ENCODE measurements at regions not wholly inside any gene's neighbourhood (a gene's known extent, or its start where the extent isn't known, plus 50 kb on each side); places are given as distances from the start of the nearest gene placed in this dataset.
"Not testable (repeated sequence)": the region's sequence is repeated elsewhere in the genome, so short reads cannot be mapped to it uniquely, and the experiment has no call there.

GRCh38 chr3:145286937-145287336 is 874.0 kb downstream of the PLOD2 start:
- H3K4me2 ChIP-seq (ENCODE audit: low read depth, low read length, poor library complexity, severe bottlenecking) = no peak overlapping the region
- H3K79me2 ChIP-seq (ENCODE audit: low read length) = no peaks in the 10 kb centered on the region
- H3K4me3 ChIP-seq (ENCODE audit: low read length) = no peak overlapping the region
- peaks cover 30% of the 10 kb centered on the region for H3K9me3 ChIP-seq (ENCODE audit: low read length)
- H3K27ac ChIP-seq (ENCODE audit: low read length) = no peak overlapping the region
- H3K27me3 ChIP-seq (ENCODE audit: low read length) = no peaks in the 10 kb centered on the region
- no peaks in the 10 kb centered on the region for H3K9me2 ChIP-seq (replicated peaks; ENCODE audit: insufficient read depth, low read length)
- DNase-seq = no peak
- H3K4me1 ChIP-seq (ENCODE audit: low read length) = no peaks in the 10 kb centered on the region
- H2AFZ ChIP-seq (ENCODE audit: low read length) = no peak overlapping the region
- no peaks in the 10 kb centered on the region for H4K20me1 ChIP-seq (ENCODE audit: insufficient read depth, low read depth, low read length)
- H3K9ac ChIP-seq (ENCODE audit: low read length) = no peak overlapping the region
- H3K36me3 ChIP-seq (ENCODE audit: insufficient read depth, low read length) = no peaks in the 10 kb centered on the region

- H3K27me3 ChIP-seq (ENCODE audit: low read length) = no peaks in the 10 kb centered on the region
- H3K9ac ChIP-seq (ENCODE audit: low read length) = no peak overlapping the region
- DNase-seq = no peak
- no peaks in the 10 kb centered on the region for H4K20me1 ChIP-seq (ENCODE audit: insufficient read depth, low read depth, low read length)
- no peak overlapping the region for H2AFZ ChIP-seq (ENCODE audit: low read length)
- no peaks in the 10 kb centered on the region for H3K36me3 ChIP-seq (ENCODE audit: insufficient read depth, low read length)
- no peaks in the 10 kb centered on the region for H3K4me1 ChIP-seq (ENCODE audit: low read length)
- no peak overlapping the region for H3K27ac ChIP-seq (ENCODE audit: low read length)
- no peak overlapping the region for H3K4me2 ChIP-seq (ENCODE audit: low read depth, low read length, poor library complexity, severe bottlenecking)
- no peaks in the 10 kb centered on the region for H3K79me2 ChIP-seq (ENCODE audit: low read length)
- H3K9me2 ChIP-seq (replicated peaks; ENCODE audit: insufficient read depth, low read length) = no peaks in the 10 kb centered on the region
- no peak overlapping the region for H3K4me3 ChIP-seq (ENCODE audit: low read length)
- peaks cover 23% of the 10 kb centered on the region; the same call in 1 of the 2 replicates for H3K9me3 ChIP-seq (ENCODE audit: low read length)
These were observed 871.0 kb downstream of the PLOD2 start for GRCh38 chr3:145290010-145290409.

DNA sequence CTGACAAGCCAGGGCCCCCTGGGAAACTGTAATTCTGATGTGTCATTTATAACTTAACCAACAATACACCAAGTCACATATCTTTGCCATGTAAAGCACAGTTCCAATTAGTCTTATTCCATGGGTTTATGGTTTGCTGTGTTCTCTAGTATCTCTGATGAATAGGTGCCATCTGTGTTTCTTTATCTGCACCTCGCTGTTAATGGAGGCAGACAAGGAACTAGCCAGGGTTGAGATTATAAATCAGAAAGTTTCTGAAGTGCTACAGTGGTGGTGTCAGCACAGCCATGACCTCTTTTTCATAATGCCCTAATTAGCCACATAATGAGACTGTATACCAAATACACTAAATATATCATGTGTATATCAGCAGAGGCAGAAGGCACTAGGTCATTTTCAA is 866.4 kb downstream of the PLOD2 start:
- H3K9me2 ChIP-seq (replicated peaks; ENCODE audit: insufficient read depth, low read length) = no peaks in the 10 kb centered on the region
- H3K4me1 ChIP-seq (ENCODE audit: low read length) = no peaks in the 10 kb centered on the region
- DNase-seq = no peak
- no peaks in the 10 kb centered on the region for H4K20me1 ChIP-seq (ENCODE audit: insufficient read depth, low read depth, low read length)
- H3K4me2 ChIP-seq (ENCODE audit: low read depth, low read length, poor library complexity, severe bottlenecking) = no peak overlapping the region
- no peak overlapping the region for H2AFZ ChIP-seq (ENCODE audit: low read length)
- peaks cover 22% of the 10 kb centered on the region for H3K9me3 ChIP-seq (ENCODE audit: low read length)
- H3K9ac ChIP-seq (ENCODE audit: low read length) = no peak overlapping the region
- H3K79me2 ChIP-seq (ENCODE audit: low read length) = no peaks in the 10 kb centered on the region
- no peaks in the 10 kb centered on the region for H3K27me3 ChIP-seq (ENCODE audit: low read length)
- H3K36me3 ChIP-seq (ENCODE audit: insufficient read depth, low read length) = no peaks in the 10 kb centered on the region
- H3K27ac ChIP-seq (ENCODE audit: low read length) = no peak overlapping the region
- H3K4me3 ChIP-seq (ENCODE audit: low read length) = no peak overlapping the region

- Histone ChIP-seq H3K9me3 (ENCODE audit: low read length) (peaks cover 21% of the 10 kb centered on the region; the same call in 1 of the 2 replicates), H3K9me2 (replicated peaks; ENCODE audit: insufficient read depth, low read length) (no peaks in the 10 kb centered on the region), H3K9ac (ENCODE audit: low read length) (no peak overlapping the region), H2AFZ (ENCODE audit: low read length) (no peak overlapping the region), H3K27ac (ENCODE audit: low read length) (no peak overlapping the region), H3K36me3 (ENCODE audit: insufficient read depth, low read length) (no peaks in the 10 kb centered on the region), H3K4me3 (ENCODE audit: low read length) (no peak overlapping the region), H3K4me2 (ENCODE audit: low read depth, low read length, poor library complexity, severe bottlenecking) (no peak overlapping the region), H3K4me1 (ENCODE audit: low read length) (no peaks in the 10 kb centered on the region), H3K79me2 (ENCODE audit: low read length) (no peaks in the 10 kb centered on the region), H3K27me3 (ENCODE audit: low read length) (no peaks in the 10 kb centered on the region), H4K20me1 (ENCODE audit: insufficient read depth, low read depth, low read length) (no peaks in the 10 kb centered on the region)
- no peak for DNase-seq
These were observed 853.7 kb downstream of the PLOD2 start for GRCh38 chr3:145307272-145307671.

- H3K9ac ChIP-seq (ENCODE audit: low read length) = no peak overlapping the region
- H3K4me3 ChIP-seq (ENCODE audit: low read length) = no peak overlapping the region
- no peaks in the 10 kb centered on the region for H3K4me1 ChIP-seq (ENCODE audit: low read length)
- no peaks in the 10 kb centered on the region for H3K36me3 ChIP-seq (ENCODE audit: insufficient read depth, low read length)
- H3K9me3 ChIP-seq (ENCODE audit: low read length) = peaks cover 16% of the 10 kb centered on the region; the same call in 1 of the 2 replicates
- H4K20me1 ChIP-seq (ENCODE audit: insufficient read depth, low read depth, low read length) = no peaks in the 10 kb centered on the region
- H3K4me2 ChIP-seq (ENCODE audit: low read depth, low read length, poor library complexity, severe bottlenecking) = no peak overlapping the region
- H3K27me3 ChIP-seq (ENCODE audit: low read length) = no peaks in the 10 kb centered on the region
- no peak for DNase-seq
- no peaks in the 10 kb centered on the region for H3K79me2 ChIP-seq (ENCODE audit: low read length)
- H3K9me2 ChIP-seq (replicated peaks; ENCODE audit: insufficient read depth, low read length) = no peaks in the 10 kb centered on the region
- H3K27ac ChIP-seq (ENCODE audit: low read length) = no peak overlapping the region
- no peak overlapping the region for H2AFZ ChIP-seq (ENCODE audit: low read length)
These were observed 847.2 kb downstream of the PLOD2 start for GRCh38 chr3:145313751-145314150.

GRCh38 chr3:145316253-145316652 is 844.7 kb downstream of the PLOD2 start:
- H2AFZ ChIP-seq (ENCODE audit: low read length); H3K9ac ChIP-seq (ENCODE audit: low read length); H3K79me2 ChIP-seq (ENCODE audit: low read length); H3K36me3 ChIP-seq (ENCODE audit: insufficient read depth, low read length); H3K9me2 ChIP-seq (replicated peaks; ENCODE audit: insufficient read depth, low read length); H3K27ac ChIP-seq (ENCODE audit: low read length); H4K20me1 ChIP-seq (ENCODE audit: insufficient read depth, low read depth, low read length); H3K4me3 ChIP-seq (ENCODE audit: low read length); H3K27me3 ChIP-seq (ENCODE audit: low read length); DNase-seq; H3K4me1 ChIP-seq (ENCODE audit: low read length); H3K4me2 ChIP-seq (ENCODE audit: low read depth, low read length, poor library complexity, severe bottlenecking): not testable (repeated sequence)
- peaks cover 13% of the 10 kb centered on the region for H3K9me3 ChIP-seq (ENCODE audit: low read length)

- Histone ChIP-seq H3K9me2 (replicated peaks; ENCODE audit: insufficient read depth, low read length) (no peaks in the 10 kb centered on the region), H3K4me2 (ENCODE audit: low read depth, low read length, poor library complexity, severe bottlenecking) (no peak overlapping the region), H2AFZ (ENCODE audit: low read length) (no peak overlapping the region), H3K9me3 (ENCODE audit: low read length) (peaks cover 17% of the 10 kb centered on the region), H3K27ac (ENCODE audit: low read length) (no peak overlapping the region), H3K4me1 (ENCODE audit: low read length) (no peaks in the 10 kb centered on the region), H3K79me2 (ENCODE audit: low read length) (no peaks in the 10 kb centered on the region), H3K36me3 (ENCODE audit: insufficient read depth, low read length) (no peaks in the 10 kb centered on the region), H3K4me3 (ENCODE audit: low read length) (no peak overlapping the region), H4K20me1 (ENCODE audit: insufficient read depth, low read depth, low read length) (no peaks in the 10 kb centered on the region), H3K9ac (ENCODE audit: low read length) (no peak overlapping the region), H3K27me3 (ENCODE audit: low read length) (no peaks in the 10 kb centered on the region)
- DNase-seq = no peak
These were observed 834.3 kb downstream of the PLOD2 start for GRCh38 chr3:145326666-145327065.

- not testable (repeated sequence) for H4K20me1 ChIP-seq (ENCODE audit: insufficient read depth, low read depth, low read length); H3K27me3 ChIP-seq (ENCODE audit: low read length); H3K4me2 ChIP-seq (ENCODE audit: low read depth, low read length, poor library complexity, severe bottlenecking); H3K9ac ChIP-seq (ENCODE audit: low read length); H2AFZ ChIP-seq (ENCODE audit: low read length); H3K9me3 ChIP-seq (ENCODE audit: low read length); H3K79me2 ChIP-seq (ENCODE audit: low read length); H3K36me3 ChIP-seq (ENCODE audit: insufficient read depth, low read length); H3K4me3 ChIP-seq (ENCODE audit: low read length); H3K27ac ChIP-seq (ENCODE audit: low read length); DNase-seq; H3K9me2 ChIP-seq (replicated peaks; ENCODE audit: insufficient read depth, low read length); H3K4me1 ChIP-seq (ENCODE audit: low read length)
These were observed 827.6 kb downstream of the PLOD2 start for GRCh38 chr3:145333427-145333826.

DNA sequence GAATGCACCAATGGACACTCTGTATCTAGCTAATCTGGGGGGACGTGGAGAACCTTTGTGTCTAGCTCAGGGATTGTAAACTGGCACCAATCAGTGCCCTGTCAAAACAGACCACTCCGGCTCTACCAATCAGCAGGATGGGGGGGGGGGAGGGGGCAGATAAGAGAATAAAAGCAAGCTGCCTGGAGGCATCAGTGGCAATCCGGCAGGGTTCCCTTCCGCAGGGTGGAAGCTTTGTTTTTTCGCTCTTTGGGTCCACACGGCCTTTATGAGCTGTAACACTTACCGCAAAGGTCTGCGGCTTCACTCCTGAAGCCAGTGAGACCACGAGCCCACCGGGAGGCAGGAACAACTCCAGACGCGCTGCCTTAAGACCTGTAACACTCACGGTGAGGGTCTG is 827.1 kb downstream of the PLOD2 start:
- Histone ChIP-seq H3K27me3 (ENCODE audit: low read length) (no peaks in the 10 kb centered on the region), H3K4me2 (ENCODE audit: low read depth, low read length, poor library complexity, severe bottlenecking) (no peak overlapping the region), H3K9me2 (replicated peaks; ENCODE audit: insufficient read depth, low read length) (no peaks in the 10 kb centered on the region), H3K4me1 (ENCODE audit: low read length) (no peaks in the 10 kb centered on the region), H3K9ac (ENCODE audit: low read length) (no peak overlapping the region), H3K4me3 (ENCODE audit: low read length) (no peak overlapping the region), H3K79me2 (ENCODE audit: low read length) (no peaks in the 10 kb centered on the region), H3K36me3 (ENCODE audit: insufficient read depth, low read length) (no peaks in the 10 kb centered on the region), H3K9me3 (ENCODE audit: low read length) (peaks cover 4% of the 10 kb centered on the region; the same call in 1 of the 2 replicates), H4K20me1 (ENCODE audit: insufficient read depth, low read depth, low read length) (no peaks in the 10 kb centered on the region), H3K27ac (ENCODE audit: low read length) (no peak overlapping the region), H2AFZ (ENCODE audit: low read length) (no peak overlapping the region)
- no peak for DNase-seq

Data from Karpas-422 (cell line).